K562 (cell line): ENCODE measurements at regions not wholly inside any gene's neighbourhood (a gene's known extent, or its start where the extent isn't known, plus 50 kb on each side); places are given as distances from the start of the nearest gene placed in this dataset.
A peak's percentile ranks its signal among the peaks of the same experiment; 100 is the strongest.

Experiments used
- BACH1 ChIP-seq: fragments of 200-800 bp; sonication (Bioruptor generic); IDR thresholded peaks from 2 replicates; pipeline ENCODE4 v1.6.1; 2016; ENCODE audit warnings: missing genetic modification characterization, missing compliant biosample characterization
- CBX8 ChIP-seq: fragments of 200-600 bp; sonication (generic); IDR thresholded peaks from 2 replicates; pipeline ENCODE4 v1.6.1; 2012; ENCODE audit warnings: borderline replicate concordance, mixed run types, low read depth, mild to moderate bottlenecking, moderate library complexity, mixed read lengths, low read length, control low read depth, inconsistent platforms; ENCODE audit not compliant: poor library complexity, severe bottlenecking; ENCODE audit errors: extremely low read depth
- FOS ChIP-seq: IDR thresholded peaks from 3 replicates; pipeline ENCODE4 v1.6.1; 2011; ENCODE audit not compliant: insufficient read length; ENCODE audit errors: extremely low read depth
- FOXJ2 ChIP-seq: fragments of 200-800 bp; sonication (Bioruptor generic); IDR thresholded peaks from 2 replicates; pipeline ENCODE4 v1.6.1; 2016; ENCODE audit warnings: missing genetic modification characterization, missing compliant biosample characterization
- HDAC2 ChIP-seq: fragments of 450-650 bp; IDR thresholded peaks from 2 replicates; pipeline ENCODE4 v1.6.1; 2016; ENCODE audit warnings: mild to moderate bottlenecking
- KDM1A ChIP-seq, 2 experiments: fragments of 450-650 bp; IDR thresholded peaks; 2 replicates each; pipeline ENCODE4 v1.6.1; 2016; ENCODE audit warnings: mild to moderate bottlenecking in 2 of 2
- MTA3 ChIP-seq: fragments of 450-650 bp; formaldehyde crosslinking; IDR thresholded peaks from 2 replicates; pipeline ENCODE4 v1.6.1; 2017; ENCODE audit warnings: mild to moderate bottlenecking, borderline replicate concordance
- NR1H2 ChIP-seq: sonication (generic); formaldehyde crosslinking; IDR thresholded peaks from 2 replicates; pipeline ENCODE4 v1.4.0; 2020; ENCODE audit warnings: mild to moderate bottlenecking, missing genetic modification reagents
- NR2C1 ChIP-seq, 2 experiments: fragments of 450-650 bp; IDR thresholded peaks; 2 replicates each; pipeline ENCODE4 v1.6.1; 2017; ENCODE audit warnings: mild to moderate bottlenecking in 2 of 2, antibody characterized with exemption in 1 of 2, inconsistent platforms in 1 of 2, missing compliant biosample characterization in 1 of 2, missing genetic modification characterization in 1 of 2
- NR4A1 ChIP-seq, 2 experiments: fragments of 250-450 bp in 1 of 2; fragments of 450-650 bp in 1 of 2; sonication (Bioruptor Pico) in 1 of 2; IDR thresholded peaks; 2 replicates each; pipeline versions ENCODE4 v1.4.0 to v1.6.1; 2016 to 2020; ENCODE audit warnings: mild to moderate bottlenecking in 2 of 2, missing compliant biosample characterization in 1 of 2, missing genetic modification characterization in 1 of 2, moderate library complexity in 1 of 2
- POU5F1 ChIP-seq: fragments of 150-350 bp; IDR thresholded peaks from 2 replicates; pipeline ENCODE4 v1.6.1; 2014; ENCODE audit warnings: borderline replicate concordance, low read length, low read depth, mild to moderate bottlenecking; ENCODE audit not compliant: partially characterized antibody
- TBP ChIP-seq: optimal IDR thresholded peaks from 2 replicates; pipeline ENCODE3; 2011; ENCODE audit warnings: low read depth, low read length, improper control_type of control experiment
- VEZF1 ChIP-seq: fragments of 200-800 bp; sonication (Bioruptor generic); IDR thresholded peaks from 2 replicates; pipeline ENCODE4 v1.6.1; 2017; ENCODE audit warnings: missing genetic modification characterization, missing compliant biosample characterization
- YY1 ChIP-seq, 3 experiments: IDR thresholded peaks; 2 replicates each; pipeline ENCODE4 v1.6.1; 2011; ENCODE audit warnings: low read length in 2 of 3, mild to moderate bottlenecking in 2 of 3, moderate library complexity in 2 of 3, borderline replicate concordance in 1 of 3, control low read depth in 1 of 3, low read depth in 1 of 3; ENCODE audit not compliant: insufficient read depth in 3 of 3, insufficient replicate concordance in 2 of 3, control insufficient read depth in 1 of 3, insufficient read length in 1 of 3; ENCODE audit errors: extremely low read depth in 1 of 3
- ZNF253 ChIP-seq: fragments of 250-450 bp; sonication (Bioruptor Pico); conservative IDR thresholded peaks from 2 replicates; pipeline ENCODE4 v1.6.1; 2021; ENCODE audit warnings: mild to moderate bottlenecking
- ZNF274 ChIP-seq: IDR thresholded peaks from 2 replicates; pipeline ENCODE4 v1.6.1; 2011; ENCODE audit warnings: low read depth, mild to moderate bottlenecking, low read length, moderate library complexity, borderline replicate concordance
- ZNF354B ChIP-seq: fragments of 250-450 bp; sonication (Bioruptor Pico); IDR thresholded peaks from 2 replicates; pipeline ENCODE4 v1.4.0; 2020
- ZNF717 ChIP-seq: fragments of 250-450 bp; sonication (Bioruptor Pico); IDR thresholded peaks from 2 replicates; pipeline ENCODE4 v1.5.0; 2021
- ZNF778 ChIP-seq: fragments of 450-650 bp; formaldehyde crosslinking; IDR thresholded peaks from 2 replicates; pipeline ENCODE4 v1.4.0; 2020; ENCODE audit warnings: mild to moderate bottlenecking, moderate library complexity
- TF ChIP-seq, protein P1 (sequence below): fragments of 250-450 bp; sonication (Bioruptor Pico); IDR thresholded peaks from 2 replicates; pipeline ENCODE4 v1.4.0; 2020; ENCODE audit warnings: borderline replicate concordance

DNA sequence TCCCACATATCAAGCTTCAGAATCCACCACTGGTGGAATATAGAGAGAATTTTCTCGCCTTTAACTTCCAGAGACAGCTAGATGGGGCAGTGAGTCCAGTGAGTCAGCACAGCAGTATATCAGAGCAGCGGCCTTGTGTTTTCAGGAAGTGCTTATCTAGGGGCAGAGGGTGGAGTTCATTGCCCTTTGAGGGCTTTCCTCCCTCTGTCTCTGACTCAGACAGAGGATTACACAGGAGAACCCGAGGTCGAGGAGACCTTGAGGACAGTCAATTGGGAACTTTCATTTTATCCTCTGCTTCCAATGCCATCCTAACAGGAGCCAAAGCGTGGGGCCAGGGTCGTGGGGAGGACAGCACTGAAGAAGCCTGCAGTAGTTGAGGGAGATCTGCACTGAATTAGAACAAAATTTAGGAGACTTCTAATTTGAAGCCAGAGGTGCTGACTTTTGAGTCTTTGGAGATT lies 109.6 kb upstream of the UMPS start (continued):
- peak; percentile 51; the same call in 1 of the 2 replicates for TF ChIP-seq VEZF1 (CRISPR knock-in tag)
- TF ChIP-seq BACH1 (tag), result peak; percentile 56; the same call in 1 of the 2 replicates
- TF ChIP-seq FOS, result no peak
- TF ChIP-seq ZNF354B (CRISPR knock-in tag), result no peak
- TF ChIP-seq TBP, result peak; percentile 88
- no peak for TF ChIP-seq ZNF253 (CRISPR knock-in tag)
- no peak for TF ChIP-seq POU5F1
- TF ChIP-seq, protein P1, sequence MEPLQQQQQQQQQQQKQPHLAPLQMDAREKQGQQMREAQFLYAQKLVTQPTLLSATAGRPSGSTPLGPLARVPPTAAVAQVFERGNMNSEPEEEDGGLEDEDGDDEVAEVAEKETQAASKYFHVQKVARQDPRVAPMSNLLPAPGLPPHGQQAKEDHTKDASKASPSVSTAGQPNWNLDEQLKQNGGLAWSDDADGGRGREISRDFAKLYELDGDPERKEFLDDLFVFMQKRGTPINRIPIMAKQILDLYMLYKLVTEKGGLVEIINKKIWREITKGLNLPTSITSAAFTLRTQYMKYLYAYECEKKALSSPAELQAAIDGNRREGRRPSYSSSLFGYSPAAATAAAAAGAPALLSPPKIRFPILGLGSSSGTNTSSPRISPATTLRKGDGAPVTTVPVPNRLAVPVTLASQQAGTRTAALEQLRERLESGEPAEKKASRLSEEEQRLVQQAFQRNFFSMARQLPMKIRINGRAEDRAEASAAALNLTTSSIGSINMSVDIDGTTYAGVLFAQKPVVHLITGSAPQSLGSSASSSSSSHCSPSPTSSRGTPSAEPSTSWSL (CRISPR knock-in tag), result no peak
- TF ChIP-seq ZNF717 (CRISPR knock-in tag), result no peak
- TF ChIP-seq NR4A1 (CRISPR knock-in tag; IDR thresholded peaks at IDR 0.05), result no peak
- TF ChIP-seq NR4A1 (tag; IDR thresholded peaks at IDR 0.05), result 0 out of 2 replicates have a peak, but pooled peaks have one; percentile 39
- no peak for TF ChIP-seq ZNF274
- peak in 2 of 3 experiments; percentile 13 to 25 for TF ChIP-seq YY1 (IDR thresholded peaks at IDR 0.05; ENCODE audit: borderline replicate concordance in 1 of 3, control insufficient read depth in 1 of 3, extremely low read depth in 1 of 3, insufficient read depth in 3 of 3, insufficient read length in 1 of 3, insufficient replicate concordance in 2 of 3, low read depth in 1 of 3, low read length in 2 of 3)
- peak; percentile 78 to 83 for TF ChIP-seq KDM1A (IDR thresholded peaks at IDR 0.05)
- TF ChIP-seq FOXJ2 (tag), result 0 out of 2 replicates have a peak, but pooled peaks have one; percentile 40
- no peak; the same call in 1 of the 2 replicates for TF ChIP-seq MTA3
- TF ChIP-seq NR1H2 (CRISPR knock-in tag), result 0 out of 2 replicates have a peak, but pooled peaks have one; percentile 67
- 0 out of 2 replicates have a peak, but pooled peaks have one; percentile 34 for TF ChIP-seq HDAC2
- peak; percentile 95 for TF ChIP-seq NR2C1 (IDR thresholded peaks at IDR 0.05)
- TF ChIP-seq NR2C1 (tag; IDR thresholded peaks at IDR 0.05), result peak; percentile 97
- no peak for TF ChIP-seq ZNF778 (CRISPR knock-in tag)
- TF ChIP-seq CBX8, result no peak
